GM04504 (cell line): ENCODE measurements at regions not wholly inside any gene's neighbourhood (a gene's known extent, or its start where the extent isn't known, plus 50 kb on each side); places are given as distances from the start of the nearest gene placed in this dataset.
"Not testable (repeated sequence)": the region's sequence is repeated elsewhere in the genome, so short reads cannot be mapped to it uniquely, and the experiment has no call there.

ENCODE experiments used
- DNase-seq: peaks from one replicate; pipeline ENCODE4 v3.0.0-alpha.2; 2012; ENCODE audit warnings: low read depth

- DNase-seq = no peak
These were observed 124.7 kb upstream of the GATA6 start for GRCh38 chr18:22044474-22045220.

GRCh38 chr18:22045221-22045918 is 124.0 kb upstream of the GATA6 start:
- DNase-seq = no peak

GRCh38 chr18:22046473-22046872 is 122.9 kb upstream of the GATA6 start:
- DNase-seq = no peak

GRCh38 chr18:22047485-22047884 is 121.9 kb upstream of the GATA6 start:
- no peak for DNase-seq

DNA sequence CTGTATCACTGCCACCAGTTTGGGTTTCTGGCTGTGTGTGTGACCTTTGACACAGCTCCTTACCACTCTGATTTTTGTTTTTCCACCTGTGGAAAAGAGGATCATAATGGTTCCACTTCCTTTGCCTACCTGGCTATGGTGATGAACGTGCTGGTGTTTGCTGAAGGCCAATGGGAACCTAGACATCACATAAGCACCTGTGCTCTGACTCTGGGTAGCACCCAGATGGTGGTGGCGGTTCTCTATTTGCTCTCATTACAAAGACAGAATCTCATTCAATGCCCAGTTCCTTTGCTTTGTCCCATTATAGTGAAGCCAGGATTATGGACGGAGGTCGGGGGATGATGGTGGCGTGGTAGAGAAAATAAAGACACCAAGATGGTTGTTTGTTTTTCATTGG is 121.2 kb upstream of the GATA6 start:
- no peak for DNase-seq

- DNase-seq = no peak
These were observed 120.3 kb upstream of the GATA6 start for GRCh38 chr18:22048932-22049615.

- no peak for DNase-seq
These were observed 116.8 kb upstream of the GATA6 start for GRCh38 chr18:22052405-22053105.

GRCh38 chr18:22055466-22056238 is 113.7 kb upstream of the GATA6 start:
- DNase-seq = no peak

- no peak for DNase-seq
These were observed 112.4 kb upstream of the GATA6 start for GRCh38 chr18:22056950-22057349.

DNA sequence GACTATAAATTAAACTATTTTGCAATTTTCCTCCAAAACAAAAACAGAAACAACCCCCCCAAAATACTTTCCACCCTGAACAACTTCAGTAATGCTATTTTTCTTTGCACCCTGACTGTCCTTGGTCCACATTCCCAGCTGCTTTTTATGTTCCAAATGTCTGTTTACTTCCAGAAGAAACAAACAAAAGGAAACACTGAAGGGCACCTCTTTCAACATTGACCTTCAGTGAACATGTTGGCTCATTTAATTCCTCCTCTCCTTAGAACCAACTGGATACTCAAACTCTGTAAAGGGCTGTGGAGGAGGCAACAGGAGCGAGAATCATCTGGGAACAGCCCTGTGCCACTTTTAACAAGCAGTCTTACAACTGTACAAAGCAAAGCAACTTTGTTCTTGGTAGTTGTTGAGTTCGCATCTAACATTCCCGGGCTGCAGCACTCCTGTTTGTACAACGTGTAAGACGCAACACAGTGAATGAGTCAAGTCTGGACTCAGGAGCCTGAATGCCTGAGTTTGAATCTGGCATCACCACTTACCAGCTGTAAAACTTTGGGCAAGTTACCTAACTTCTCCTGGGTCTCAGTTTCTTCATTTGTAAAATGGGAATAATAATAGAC is 111.4 kb upstream of the GATA6 start:
- no peak for DNase-seq

DNA sequence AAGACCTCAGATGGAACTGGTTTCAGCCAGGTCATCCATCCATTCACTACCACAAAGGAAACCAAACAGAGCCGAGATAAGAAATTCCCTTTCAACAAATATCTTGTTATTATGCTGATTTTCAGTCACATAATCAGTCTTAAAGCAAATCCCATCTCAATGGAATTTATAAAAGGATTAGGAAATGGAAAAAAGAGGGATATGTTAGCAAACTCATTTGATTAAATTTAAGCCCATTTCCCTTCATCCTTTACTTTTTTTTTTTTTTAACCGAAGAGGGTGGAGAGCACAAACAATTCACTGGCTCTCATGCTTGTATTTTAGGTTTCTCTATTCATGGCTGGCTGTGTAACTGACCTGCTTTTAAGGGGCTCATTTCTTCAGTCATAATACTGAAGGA is 109.0 kb upstream of the GATA6 start:
- DNase-seq = no peak

DNA sequence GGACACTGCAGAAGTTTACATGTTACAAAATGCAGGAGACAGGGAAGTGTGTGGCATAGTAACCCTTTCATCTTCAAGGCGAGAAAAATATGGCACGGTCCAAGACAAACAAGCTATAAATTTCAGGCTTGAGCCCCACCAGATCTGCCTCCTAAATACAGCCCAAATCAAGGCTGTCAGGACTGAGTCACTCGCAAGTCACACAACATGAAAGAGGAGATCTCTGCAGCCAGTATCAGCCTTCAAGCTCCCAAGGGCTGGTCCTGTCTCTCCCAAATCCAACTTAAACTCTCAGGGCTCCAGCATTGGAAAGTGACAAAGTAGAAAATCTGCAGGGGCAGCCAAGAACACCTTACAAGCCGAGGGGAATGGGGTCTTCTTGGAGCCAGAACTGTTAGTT is 106.3 kb upstream of the GATA6 start:
- no peak for DNase-seq

DNA sequence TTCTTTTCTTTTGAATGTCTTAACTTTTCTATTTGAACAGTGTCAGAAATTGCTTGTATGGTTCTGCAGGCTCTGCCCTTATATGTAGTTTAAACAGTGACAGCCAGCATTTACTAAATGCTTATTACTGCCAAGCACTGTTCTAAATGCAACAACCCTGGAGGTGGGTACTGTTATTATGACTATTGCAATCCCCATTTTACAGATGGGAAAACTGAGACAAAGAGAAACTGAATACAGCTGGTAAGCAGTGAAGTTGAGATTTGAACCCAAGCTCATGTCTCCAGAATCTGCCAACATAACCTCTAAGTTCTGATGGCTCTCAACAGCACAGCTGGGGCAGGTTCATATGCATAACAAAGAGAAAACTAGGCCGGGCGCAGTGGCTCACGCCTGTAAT is 105.7 kb upstream of the GATA6 start:
- DNase-seq = no peak

- DNase-seq = no peak
These were observed 104.8 kb upstream of the GATA6 start for GRCh38 chr18:22064581-22064980.

DNA sequence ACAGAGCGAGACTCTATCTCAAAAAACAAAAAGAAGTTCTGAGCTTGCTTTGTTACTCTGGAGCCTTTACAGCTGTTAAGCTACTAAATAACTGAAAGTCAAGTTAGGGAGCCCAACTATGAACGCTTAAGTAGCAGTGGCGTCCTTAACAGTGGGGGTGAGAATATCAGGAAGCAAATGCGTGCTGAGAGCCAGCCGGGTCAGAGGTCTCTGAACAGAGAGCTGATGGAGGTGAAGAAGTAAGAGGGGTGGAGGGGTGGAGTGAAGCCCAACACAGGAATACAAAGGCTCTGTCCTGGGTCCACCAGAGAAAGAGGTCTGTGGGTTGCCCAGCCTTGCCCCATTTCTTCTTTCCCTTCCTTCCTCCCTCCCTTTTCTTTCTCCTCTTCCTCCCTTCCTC is 104.1 kb upstream of the GATA6 start:
- no peak for DNase-seq

GRCh38 chr18:22066083-22066485 is 103.3 kb upstream of the GATA6 start:
- no peak for DNase-seq

- no peak for DNase-seq
These were observed 102.3 kb upstream of the GATA6 start for GRCh38 chr18:22067109-22067508.

DNA sequence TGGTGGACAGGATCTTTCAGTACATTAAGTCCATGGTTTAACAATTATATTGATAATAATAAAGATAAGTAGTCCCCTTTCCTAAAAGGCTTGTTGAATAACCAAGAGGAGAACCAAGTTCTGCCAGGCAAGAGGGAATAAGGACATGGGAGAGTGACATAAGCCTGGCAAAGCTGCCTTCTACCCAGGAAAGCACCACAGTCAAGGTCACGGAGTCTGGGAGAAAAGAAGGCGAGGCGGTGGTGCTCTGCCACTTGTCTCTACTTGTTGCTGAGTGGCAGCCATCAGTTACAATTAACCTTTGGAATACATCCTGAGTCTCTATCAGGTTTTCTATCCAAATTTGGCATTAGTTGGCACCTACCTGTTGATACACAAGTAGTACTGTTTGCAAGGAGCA is 101.7 kb upstream of the GATA6 start:
- no peak for DNase-seq

GRCh38 chr18:22068784-22069183 is 100.6 kb upstream of the GATA6 start:
- not testable (repeated sequence) for DNase-seq

DNA sequence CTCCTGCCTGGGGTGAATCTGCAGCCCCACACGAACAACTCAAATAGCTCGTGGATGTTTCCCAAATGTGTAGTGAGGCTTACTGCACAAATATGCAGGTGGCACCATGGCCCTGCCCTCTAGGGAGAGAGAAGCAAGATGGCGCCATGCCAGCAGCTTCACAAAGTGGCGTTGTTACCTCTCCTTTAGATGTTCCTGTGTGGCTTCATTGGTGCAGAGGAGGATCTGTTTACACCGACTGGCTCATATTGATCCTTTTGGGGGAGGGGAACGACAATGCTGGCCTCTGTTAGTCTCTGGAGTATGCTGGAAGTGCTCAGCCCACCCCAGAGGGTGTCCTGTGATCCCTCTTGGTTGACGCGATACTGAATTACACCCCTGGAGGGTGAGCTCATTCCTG is 99.5 kb upstream of the GATA6 start:
- no peak for DNase-seq

DNA sequence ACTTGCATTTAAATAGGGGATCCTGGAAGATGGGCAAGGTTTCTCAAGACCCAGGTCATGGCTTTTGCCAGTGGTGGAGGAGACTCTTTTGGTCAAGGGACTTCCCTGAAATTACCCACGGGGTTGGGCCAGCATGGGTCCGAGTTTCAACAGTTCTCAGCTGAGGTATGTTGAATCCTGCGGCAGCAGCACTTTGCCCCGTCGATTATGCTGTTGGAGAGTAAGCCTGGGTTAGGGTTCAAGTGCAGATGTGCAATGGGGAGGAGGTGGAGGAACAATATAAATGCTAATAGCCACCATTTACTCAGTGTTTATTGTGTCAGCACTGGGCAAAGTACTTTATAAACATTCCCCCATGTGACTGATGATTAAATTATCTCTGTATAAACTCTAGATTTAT is 96.0 kb upstream of the GATA6 start:
- no peak for DNase-seq
